NCI-H146 (cell line): ENCODE measurements at regions not wholly inside any gene's neighbourhood (a gene's known extent, or its start where the extent isn't known, plus 50 kb on each side); places are given as distances from the start of the nearest gene placed in this dataset.

ENCODE experiments used
- DNase-seq: peaks from one replicate; lab custom pipeline; 2025; lab: John Stamatoyannopoulos, UW

DNA sequence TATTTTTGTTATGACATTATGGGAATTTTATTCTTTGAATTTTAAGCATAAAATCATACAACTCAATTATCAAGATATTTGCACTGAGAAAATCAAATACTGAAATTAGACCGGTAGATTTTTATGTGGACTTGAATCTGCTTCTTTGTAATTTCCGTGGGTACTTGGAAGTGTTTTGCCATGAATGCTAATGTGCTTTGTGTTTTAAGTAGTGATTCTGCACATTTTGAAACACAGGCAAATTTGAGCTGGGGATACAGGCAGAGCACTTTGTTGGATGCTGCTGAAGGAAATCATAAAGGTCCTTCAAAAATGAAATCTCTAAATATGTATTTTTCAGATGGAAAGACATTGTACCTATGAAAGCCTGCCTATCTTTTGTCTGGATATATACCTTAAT, 446.3 kb upstream of the POU3F3 start:
- DNase-seq = no peak

DNA sequence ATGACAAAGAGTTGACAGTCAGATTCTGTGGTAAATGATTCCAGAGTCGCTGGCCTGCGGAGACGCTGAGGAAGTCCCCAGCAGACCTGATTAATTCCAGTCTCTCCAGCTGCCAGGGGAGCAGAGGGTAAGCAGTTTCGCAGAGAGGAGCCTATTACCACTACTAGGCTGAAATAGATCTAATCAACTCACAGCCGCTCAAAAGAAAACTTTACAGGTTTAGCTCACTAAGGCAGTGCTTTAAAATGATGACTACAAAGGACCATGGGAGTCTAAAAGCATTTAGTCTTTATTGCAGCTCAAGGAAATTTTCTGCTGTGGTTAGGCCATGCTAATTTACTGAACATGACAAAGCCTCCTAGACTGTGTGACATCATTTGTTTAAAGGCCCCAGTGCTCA, 445.6 kb upstream of the POU3F3 start:
- no peak for DNase-seq

DNA sequence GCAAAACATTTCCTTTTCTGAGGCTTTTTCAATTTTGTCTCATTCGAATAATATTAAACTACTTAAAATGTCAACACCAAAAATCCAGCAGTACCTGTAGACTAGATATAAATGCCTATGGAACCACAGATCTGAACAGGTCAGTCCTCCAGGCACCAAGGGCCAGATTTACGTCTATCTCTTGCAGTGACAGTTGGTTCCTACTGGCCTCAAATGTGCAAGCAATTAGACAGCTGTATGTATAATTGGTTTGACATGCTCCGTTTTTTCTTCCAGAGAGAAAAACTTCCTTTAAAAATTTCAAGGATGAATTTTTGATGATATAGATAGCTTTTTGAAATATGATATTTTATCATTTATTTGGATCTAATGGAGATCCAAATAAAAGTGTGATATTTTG, 443.8 kb upstream of the POU3F3 start:
- DNase-seq = no peak

DNA sequence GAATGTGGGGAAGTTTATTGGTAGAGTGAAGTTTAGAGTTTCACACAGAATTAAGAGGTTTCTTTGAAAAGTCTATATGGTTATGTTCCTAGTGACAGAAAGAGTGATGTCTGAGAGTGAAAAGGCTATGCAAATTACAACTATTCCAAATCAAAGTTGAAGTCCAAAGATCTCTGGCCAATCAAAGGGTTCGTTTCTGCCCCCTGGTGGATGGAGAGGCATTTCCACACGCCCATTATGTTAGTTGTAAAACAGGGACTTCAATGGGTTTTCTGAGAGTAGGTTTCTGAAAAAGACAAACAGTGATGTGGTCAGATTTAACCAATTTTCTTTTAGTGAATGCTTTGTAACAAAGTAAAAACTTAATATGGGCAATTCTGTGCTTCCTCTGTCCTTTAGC, 441.5 kb upstream of the POU3F3 start:
- no peak for DNase-seq

DNA sequence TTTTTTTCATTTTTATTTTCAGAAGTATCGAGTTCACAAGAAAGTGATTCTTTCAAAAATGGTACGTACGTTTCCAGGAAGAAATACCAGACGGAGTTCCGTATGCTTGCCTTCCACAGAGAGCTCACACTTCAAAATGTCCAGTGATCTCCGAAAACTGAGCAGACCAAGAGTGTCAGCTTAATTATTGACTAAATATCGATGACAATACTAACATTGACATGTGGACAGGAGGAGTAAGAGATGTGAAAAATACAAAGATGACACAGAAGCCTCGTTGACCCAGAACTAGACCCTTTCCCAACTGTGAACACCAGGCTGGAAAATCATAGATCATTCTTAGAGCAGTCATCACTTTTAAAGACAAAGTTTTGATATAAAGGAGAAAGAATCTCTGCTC, 440.0 kb upstream of the POU3F3 start:
- DNase-seq = no peak

DNA sequence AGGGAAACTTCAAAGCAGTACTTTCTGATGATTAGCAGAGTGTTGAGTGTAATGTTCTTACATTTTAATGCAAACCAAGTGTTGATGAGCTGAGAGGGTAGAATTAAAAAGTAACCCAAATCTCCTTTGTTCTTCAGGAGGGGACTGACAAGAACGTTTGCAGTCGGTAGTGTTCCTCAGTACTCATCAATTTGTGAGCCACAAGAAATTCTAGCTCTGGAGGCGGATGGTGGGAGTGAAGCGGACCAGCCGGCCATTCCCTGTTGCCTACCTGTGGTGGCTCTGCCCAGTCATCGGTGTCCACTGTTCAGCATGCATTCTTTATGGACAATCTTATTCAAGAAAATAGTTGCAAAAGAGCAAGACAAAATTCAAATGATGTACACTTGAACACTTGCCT, 438.6 kb upstream of the POU3F3 start:
- no peak for DNase-seq

DNA sequence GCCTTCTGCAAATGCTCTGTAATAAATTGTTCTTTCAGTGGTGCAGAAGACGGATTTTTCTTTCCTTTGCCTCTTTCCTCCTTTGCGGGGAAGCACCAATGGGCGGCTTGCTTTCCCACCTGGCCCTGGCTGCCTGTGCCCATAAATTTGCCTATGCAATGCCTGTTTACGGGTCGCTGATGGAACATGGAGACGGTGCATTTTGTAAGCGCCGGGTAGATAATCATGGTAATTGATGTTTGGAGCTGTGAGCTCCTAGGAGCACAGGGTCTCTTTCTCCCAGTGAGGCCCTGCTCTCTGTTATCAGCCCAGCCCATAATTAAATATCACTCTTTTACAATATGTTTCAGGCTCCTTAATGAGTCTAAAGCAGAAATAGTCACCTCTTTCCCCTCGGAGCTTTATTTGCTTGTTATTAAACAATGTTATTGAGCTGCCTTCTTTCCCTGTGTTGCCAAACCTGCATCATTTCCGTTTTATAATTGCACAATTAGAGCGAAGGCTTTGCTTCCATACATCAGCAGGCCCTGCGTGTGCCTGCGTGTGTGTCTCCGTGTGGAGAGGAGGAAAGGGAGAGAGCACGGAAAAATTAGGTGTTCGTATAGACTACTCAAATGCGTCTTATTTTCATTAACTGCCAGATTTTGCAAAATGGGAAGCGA, 437.4 kb upstream of the POU3F3 start:
- no peak for DNase-seq

DNA sequence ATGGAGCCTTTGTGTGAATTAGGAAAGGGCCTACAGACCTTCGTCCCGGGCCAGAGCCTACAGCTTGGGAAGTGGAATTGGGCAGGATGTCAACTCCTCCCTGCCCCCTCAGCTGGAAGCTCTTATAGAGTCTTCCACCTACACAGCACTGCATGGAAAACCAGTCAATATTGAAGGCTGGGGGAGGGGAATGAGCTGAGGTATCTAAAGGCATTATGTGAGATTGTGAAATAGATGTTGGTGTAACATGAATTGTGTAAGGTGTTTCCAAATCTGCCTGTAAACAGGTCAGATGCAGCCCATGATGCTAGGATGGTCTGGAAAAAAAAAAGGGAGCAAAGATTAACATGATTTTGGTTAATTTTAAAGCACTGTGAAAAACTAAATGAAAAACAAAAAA, 433.5 kb upstream of the POU3F3 start:
- DNase-seq = no peak

DNA sequence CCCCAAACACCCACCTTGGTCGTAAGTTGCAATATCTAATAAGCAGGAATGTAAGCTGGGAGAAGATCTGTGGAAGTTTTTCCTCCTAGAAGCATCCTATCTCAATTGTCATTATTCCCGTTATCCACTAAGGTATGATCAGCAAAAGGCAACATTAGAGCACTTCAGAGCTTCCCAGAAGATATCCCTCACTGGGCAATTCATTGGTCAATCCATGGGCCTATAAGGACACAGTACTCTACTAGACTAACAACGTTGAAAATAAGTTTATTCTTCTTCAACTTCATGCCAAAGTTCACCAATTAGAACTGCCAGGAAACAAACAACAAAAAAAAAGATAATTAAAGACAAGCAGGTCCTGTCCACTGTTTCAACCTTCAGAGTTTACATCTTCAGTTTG, 433.0 kb upstream of the POU3F3 start:
- DNase-seq = no peak

DNA sequence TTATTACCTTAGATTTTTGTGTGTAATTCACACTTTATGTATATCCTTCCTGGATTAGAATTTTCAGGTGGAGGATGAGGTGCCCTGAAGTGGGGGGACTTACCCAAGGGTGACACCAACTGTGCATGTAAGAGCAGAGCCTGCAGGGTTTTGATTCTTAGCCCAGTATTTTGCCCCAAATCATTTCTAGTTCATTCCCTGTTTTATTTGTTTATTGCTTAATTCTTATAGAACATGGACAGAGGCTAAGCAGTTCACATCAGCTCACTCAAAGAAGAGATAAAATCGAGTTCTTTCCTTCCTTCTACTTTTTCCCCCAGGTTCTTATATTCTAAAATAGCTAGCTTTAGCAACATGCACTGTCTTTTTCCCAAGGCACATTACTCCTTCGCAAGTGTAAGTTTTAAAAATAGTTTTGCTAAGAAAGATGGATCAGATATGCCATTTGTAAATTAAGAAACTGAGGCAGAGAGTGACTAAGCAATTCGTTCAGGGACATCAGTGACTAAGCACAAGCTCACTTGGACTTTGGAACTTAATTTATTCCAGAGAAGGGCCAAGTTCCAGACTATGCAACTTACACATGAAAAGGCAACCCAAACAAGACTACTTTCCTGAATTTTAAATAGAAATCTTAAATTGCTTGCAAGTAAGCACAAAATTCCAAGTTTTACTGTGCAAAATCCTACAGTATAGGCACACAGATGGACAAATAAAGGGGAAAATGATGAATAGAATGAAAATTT, 427.9 kb upstream of the POU3F3 start:
- no peak for DNase-seq

DNA sequence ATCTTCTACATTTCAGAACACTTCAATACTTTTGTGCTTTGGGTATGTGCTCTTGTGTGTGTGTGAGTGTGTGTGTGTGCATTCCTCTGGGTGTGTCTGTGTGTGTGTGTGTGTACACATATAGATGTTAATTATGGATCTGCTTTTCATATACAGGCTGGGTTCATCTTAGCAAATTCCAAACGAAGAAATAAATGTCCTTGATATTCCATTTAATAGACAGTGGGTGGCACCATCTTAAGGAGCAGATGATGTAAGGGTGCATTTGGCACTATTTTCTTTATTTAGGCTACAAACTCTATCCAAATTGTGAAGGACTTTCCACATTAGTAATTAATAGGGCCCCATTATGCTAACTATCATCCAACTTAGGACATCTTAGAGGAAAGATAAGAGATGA, 425.8 kb upstream of the POU3F3 start:
- no peak for DNase-seq

DNA sequence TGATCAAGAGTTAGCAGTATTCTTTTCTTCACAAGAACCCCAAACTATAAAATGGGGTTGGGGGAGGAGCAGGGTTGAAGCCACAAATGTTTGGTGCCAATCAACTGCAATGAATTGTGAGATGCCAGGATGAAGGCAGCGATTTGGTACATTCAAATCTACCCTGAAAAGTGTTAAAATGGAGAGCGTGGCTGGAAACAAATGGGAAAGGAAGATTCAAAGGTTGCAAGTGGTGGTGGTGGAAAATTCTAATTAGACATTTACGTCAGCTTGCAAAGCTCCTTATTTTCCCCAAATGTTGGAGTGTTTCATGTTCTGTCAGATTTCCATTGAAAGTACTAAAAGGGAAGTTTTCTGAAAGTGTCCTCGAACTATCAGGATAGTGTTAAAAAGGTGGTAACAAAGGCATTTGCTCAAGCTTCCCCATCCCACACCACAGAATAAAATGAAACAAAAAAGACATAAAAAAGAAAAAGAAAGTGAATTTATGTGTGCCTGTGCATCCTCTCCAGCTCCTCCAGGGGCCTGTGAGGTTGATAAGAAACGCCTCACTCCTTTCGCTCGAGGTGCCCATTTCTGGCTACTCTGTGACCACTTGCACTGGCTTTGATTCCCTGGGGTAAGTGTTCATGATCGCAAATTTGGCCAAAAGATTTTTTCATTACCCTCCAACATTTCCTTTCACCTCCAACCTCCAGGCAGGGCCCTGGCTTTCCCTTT, 424.1 kb upstream of the POU3F3 start:
- DNase-seq = no peak

DNA sequence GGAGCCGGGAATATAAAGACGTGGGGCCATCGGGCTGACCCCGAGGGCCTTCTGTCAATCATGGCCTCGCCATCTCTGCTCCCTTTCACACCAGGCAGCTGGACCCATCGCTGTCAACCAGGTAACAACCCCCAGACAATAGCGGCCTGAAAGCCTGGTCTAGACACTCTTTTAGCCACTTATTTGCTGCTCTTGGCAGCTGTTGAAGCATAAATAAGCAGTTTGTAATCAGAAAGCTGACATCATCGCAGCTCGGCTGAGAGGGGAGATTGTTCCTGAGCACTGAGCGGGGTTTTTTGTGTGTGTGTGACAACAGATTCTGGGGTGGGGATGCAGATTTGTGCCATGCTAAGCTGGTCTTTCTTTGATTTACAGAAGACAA, 423.6 kb upstream of the POU3F3 start:
- no peak for DNase-seq

DNA sequence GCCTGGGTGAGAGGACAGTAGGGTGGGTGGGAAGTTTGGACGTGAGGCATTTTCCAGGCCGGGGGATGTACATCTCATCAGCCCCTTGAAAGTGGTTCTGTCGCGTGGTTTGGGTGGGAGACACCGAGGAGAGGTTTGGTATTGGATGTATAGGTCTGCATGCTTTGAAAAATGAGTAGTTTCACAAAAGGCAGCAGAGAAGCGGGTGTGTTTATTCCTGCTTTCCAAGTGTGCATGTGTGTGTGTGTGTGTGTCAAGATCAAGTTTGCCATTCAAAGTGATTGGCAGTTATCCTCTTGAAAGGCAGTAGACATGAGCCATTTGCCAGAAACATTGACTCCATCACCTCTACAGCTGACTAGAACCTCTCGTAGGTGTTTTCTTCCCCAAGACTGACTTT, 423.1 kb upstream of the POU3F3 start:
- no peak for DNase-seq

DNA sequence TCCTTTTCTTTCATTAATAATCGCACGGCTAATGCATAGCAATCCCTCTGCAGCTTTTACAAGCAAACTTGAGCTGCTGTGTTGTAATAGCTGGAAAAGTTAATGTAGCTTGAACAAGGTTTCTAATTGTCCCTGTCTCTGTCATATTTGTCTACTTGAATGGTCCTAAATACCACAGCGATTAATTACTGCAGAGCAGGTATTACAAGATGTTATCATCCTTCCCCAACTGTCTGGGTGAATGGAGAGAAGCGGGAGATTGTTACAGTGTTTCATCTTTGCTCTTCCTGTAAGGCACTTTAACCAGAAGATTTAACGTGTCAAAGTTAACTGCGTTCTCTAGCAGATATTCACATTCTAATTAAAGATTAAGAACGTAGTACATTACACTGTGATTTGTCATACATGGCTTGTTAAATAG, 422.2 kb upstream of the POU3F3 start:
- no peak for DNase-seq

DNA sequence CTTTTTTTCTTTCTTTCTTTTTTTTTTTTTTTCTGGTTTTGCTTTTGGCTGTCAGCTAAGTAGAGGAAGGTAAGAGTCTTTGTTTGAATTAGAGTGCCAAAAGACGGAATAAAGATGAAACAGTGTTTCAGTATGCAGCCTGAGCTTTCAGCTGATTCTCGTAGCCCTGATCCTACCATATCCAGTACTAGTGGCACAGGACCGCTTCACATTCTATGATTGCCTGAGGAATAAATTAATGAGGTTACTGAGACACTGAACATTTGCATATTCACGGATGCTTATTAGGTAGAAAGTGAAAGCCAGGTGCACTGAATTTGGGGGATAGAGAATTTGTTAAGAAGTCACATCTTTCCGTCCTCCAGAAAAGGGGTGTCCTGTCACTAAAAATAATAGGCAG, 421.5 kb upstream of the POU3F3 start:
- no peak for DNase-seq

DNA sequence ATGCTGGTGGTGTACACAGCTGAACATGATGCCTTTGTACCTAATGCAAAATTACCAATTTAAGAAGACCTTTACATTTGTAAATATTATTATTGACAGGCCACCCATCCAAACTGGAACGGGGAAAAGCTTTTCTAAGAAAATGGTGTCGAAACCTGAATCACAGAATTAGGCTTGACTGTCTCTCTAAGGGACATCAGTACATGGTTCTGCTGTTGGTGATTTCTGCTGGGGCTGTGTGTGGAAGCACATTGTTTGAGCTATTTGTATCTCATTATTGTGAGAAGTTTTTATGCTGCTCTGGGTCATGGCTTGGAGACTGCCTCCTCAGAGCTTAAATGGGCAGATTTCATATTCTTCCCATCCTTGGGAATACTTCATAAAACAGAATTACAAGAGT, 420.9 kb upstream of the POU3F3 start:
- DNase-seq = no peak

DNA sequence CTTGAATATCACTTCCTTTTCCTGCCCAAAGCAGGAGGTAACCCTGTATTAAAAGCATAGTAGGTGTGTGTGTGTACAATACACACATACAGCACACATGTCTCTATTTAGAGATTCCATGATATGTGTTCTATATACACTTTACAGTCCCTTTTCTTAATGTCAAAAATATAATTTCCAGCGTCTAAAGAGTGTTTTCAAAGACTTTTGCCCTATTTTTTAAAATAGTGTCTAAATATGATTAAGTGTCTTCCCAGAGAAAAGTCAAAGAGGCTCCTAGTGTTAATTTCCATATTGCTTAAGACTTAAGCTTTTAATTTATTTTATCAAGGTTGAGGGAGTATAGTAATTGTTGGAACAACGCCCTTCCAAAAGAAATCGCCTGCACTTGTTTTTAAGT, 420.3 kb upstream of the POU3F3 start:
- DNase-seq = no peak

DNA sequence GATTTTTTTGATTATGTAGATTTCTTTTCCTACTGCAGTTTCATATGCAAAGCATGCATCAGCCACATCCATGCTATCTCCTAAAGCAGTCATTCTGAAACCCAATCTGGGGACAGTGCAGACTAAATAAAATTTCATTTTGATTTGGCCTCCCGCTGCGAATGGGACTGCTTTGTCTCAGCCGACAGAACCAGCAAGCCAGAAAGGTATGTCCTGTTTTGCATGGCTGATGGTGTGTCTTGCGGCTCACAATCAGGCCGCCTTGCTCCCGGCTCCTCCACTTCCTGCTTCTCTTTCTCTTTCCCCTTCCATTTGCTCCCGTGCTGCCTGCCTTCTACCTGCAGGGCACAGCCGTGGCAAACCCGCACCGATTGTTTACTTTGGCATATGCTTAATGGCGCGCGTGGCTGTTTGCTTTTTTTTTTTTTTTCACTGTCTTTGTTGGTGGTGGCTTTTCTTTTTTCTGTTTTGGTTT, 419.6 kb upstream of the POU3F3 start:
- peak; percentile 24 for DNase-seq

DNA sequence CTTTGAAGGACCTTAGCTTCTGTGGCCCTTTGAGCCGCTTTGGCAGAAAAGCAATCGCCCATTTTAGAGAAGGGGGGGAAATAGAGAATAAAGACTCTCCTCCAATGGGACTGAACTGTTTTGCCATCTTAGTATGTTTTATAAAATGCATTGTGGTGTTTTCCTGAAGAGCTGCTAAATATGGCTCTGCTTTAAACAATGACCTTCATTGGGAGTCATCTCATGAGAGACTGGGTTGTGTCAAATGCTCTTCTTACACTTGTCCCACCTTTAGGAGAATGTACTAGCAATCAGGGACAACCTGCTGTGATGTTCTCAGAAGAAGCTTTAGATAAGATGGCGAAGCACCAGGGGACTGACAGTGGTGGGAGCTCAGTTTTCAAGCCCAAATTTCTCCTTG, 418.9 kb upstream of the POU3F3 start:
- no peak for DNase-seq

DNA sequence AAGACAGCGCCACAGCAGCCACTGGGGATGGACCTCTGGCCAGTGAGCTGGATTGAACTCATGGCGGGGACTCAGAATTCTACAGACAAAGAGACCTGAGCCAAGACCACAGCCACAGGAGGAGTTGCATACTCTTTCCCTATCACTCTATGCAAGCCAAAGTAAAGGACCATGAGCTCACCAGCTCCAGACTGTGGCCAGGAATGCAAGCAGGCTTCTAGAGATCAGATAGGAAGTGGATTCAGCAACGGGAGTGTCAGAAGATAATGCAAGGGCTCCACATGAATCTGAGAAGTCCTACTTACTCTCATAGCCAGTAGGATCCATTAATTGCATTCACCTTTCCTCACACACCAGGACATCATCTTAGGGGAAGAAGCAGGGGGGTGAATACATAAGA, 415.4 kb upstream of the POU3F3 start:
- DNase-seq = no peak

DNA sequence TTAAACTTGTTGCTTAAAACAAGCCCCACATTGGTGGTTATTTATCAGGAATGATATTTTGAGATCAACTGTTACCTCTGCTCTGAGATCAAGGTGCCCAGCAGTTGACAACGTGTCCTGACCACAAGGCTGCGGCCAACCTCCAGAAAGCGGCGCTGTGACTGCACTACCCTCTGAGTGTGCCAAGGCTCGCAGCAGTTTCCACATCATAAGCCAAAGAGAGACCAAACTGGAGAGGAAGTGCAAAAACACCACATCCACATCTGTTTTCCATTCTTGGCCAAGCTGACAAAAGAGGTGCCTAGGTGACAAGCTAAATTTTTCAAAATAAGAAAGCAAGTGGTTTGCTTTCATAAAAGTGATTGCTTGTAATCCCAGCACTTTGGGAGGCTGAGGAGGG, 410.8 kb upstream of the POU3F3 start:
- no peak for DNase-seq

DNA sequence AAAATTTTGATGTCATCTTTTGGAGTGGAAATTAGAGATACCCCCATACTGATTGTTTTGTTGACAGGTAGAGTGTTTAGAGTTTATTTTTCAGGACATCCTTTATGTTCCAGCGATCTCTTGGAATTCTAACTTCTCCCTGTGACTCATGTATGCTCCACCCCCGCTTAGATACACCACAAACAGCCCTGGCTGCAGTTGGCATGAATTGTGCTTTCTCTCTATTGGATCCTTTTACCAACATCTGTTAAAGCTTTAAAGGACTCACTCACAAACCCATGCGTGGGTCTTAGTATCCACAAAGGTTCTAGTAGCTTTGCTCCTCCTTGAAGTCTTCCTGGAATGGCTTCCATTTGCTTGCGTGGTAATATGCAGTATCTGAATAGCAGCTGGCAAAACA, 409.5 kb upstream of the POU3F3 start:
- no peak for DNase-seq
